HEK293 (cell line): ENCODE measurements at regions not wholly inside any gene's neighbourhood (a gene's known extent, or its start where the extent isn't known, plus 50 kb on each side); places are given as distances from the start of the nearest gene placed in this dataset.

Source experiments
- CTCF ChIA-PET: fragments of 350-600 bp; formaldehyde crosslinking; extraction: SDS; loops from one replicate; lab custom pipeline; 2021; ENCODE audit warnings: antibody characterized with exemption; lab: Yijun Ruan, JAX
- POLR2A ChIA-PET: fragments of 300-600 bp; formaldehyde crosslinking; extraction: SDS; loops from one replicate; lab custom pipeline; 2020; ENCODE audit warnings: antibody characterized with exemption, inconsistent platforms; lab: Yijun Ruan, JAX
- H3K27ac ChIP-seq: fragments of 200-500 bp; sonication (Bioruptor generic); 2 replicates; pipeline ENCODE4 v1.5.1; 2014; ENCODE audit warnings: low read depth, low read length, control low read depth, inconsistent platforms; ENCODE audit errors: extremely low read depth
- H3K36me3 ChIP-seq, 2 experiments: fragments of 200-500 bp in 1 of 2; sonication (Bioruptor generic) in 1 of 2; 1 replicate in 1 of 2; 2 replicates in 1 of 2; pipeline ENCODE4 v1.5.1; 2014 to 2017; ENCODE audit warnings: inconsistent platforms in 2 of 2, low read length in 2 of 2; ENCODE audit not compliant: control insufficient read depth in 2 of 2, insufficient read depth in 1 of 2
- H3K4me1 ChIP-seq: fragments of 200-500 bp; sonication (Bioruptor generic); 2 replicates; pipeline ENCODE4 v1.5.1; 2014; ENCODE audit warnings: mild to moderate bottlenecking, low read length, inconsistent platforms; ENCODE audit not compliant: control insufficient read depth, insufficient read depth
- H3K4me3 ChIP-seq: 2 replicates; pipeline ENCODE4 v1.5.1; 2011; ENCODE audit warnings: low read depth, mild to moderate bottlenecking, control low read depth, low read length, moderate library complexity
- H3K9me3 ChIP-seq: fragments of 200-500 bp; sonication (Bioruptor generic); 2 replicates; pipeline ENCODE4 v1.5.1; 2014; ENCODE audit warnings: low read depth, low read length, inconsistent platforms; ENCODE audit not compliant: control insufficient read depth, insufficient read depth
- SALL2 ChIP-seq: fragments of 450-650 bp; formaldehyde crosslinking; IDR thresholded peaks from 2 replicates; pipeline ENCODE4 v1.5.0; 2017; ENCODE audit warnings: missing biosample characterization, mild to moderate bottlenecking, missing genetic modification characterization, borderline replicate concordance
- YY2 ChIP-seq: fragments of 450-650 bp; formaldehyde crosslinking; IDR thresholded peaks from 2 replicates; pipeline ENCODE4 v1.5.1; 2016; ENCODE audit warnings: missing biosample characterization, missing genetic modification characterization
- ZEB2 ChIP-seq: fragments of 450-650 bp; formaldehyde crosslinking; IDR thresholded peaks from 2 replicates; pipeline ENCODE4 v1.5.1; 2016; ENCODE audit warnings: missing biosample characterization, missing genetic modification characterization
- ZFHX2 ChIP-seq: fragments of 450-650 bp; formaldehyde crosslinking; conservative IDR thresholded peaks from 2 replicates; pipeline ENCODE4 v1.5.1; 2016; ENCODE audit warnings: missing biosample characterization, missing genetic modification characterization
- ZNF114 ChIP-seq: fragments of 450-650 bp; formaldehyde crosslinking; IDR thresholded peaks from 2 replicates; pipeline ENCODE4 v1.5.0; 2017; ENCODE audit warnings: missing biosample characterization, missing genetic modification characterization
- ZNF132 ChIP-seq: fragments of 450-650 bp; formaldehyde crosslinking; IDR thresholded peaks from 2 replicates; pipeline ENCODE4 v1.5.1; 2017; ENCODE audit warnings: missing biosample characterization, missing genetic modification characterization, borderline replicate concordance
- ZNF146 ChIP-seq: fragments of 450-650 bp; formaldehyde crosslinking; IDR thresholded peaks from 2 replicates; pipeline ENCODE4 v1.5.1; 2016; ENCODE audit warnings: missing biosample characterization, missing genetic modification characterization
- ZNF175 ChIP-seq: fragments of 450-650 bp; formaldehyde crosslinking; IDR thresholded peaks from 2 replicates; pipeline ENCODE4 v1.5.1; 2016; ENCODE audit warnings: missing biosample characterization, missing genetic modification characterization
- ZNF2 ChIP-seq: fragments of 450-650 bp; formaldehyde crosslinking; IDR thresholded peaks from 2 replicates; pipeline ENCODE4 v1.5.1; 2016; ENCODE audit warnings: missing biosample characterization, missing genetic modification characterization
- ZNF223 ChIP-seq: fragments of 450-650 bp; formaldehyde crosslinking; IDR thresholded peaks from 2 replicates; pipeline ENCODE4 v1.5.1; 2016; ENCODE audit warnings: missing biosample characterization, missing genetic modification characterization
- ZNF266 ChIP-seq: fragments of 450-650 bp; formaldehyde crosslinking; IDR thresholded peaks from 2 replicates; pipeline ENCODE4 v1.5.1; 2016; ENCODE audit warnings: missing biosample characterization, missing genetic modification characterization, low read depth
- ZNF324 ChIP-seq: fragments of 450-650 bp; formaldehyde crosslinking; IDR thresholded peaks from 2 replicates; pipeline ENCODE4 v1.5.1; 2016; ENCODE audit warnings: missing biosample characterization, missing genetic modification characterization
- ZNF433 ChIP-seq: fragments of 450-650 bp; formaldehyde crosslinking; IDR thresholded peaks from 2 replicates; pipeline ENCODE4 v1.5.1; 2016; ENCODE audit warnings: missing biosample characterization, missing genetic modification characterization, low read depth
- ZNF473 ChIP-seq: fragments of 450-650 bp; formaldehyde crosslinking; IDR thresholded peaks from 2 replicates; pipeline ENCODE4 v1.5.1; 2017; ENCODE audit warnings: missing biosample characterization, missing genetic modification characterization
- ZNF629 ChIP-seq: fragments of 450-650 bp; formaldehyde crosslinking; IDR thresholded peaks from 2 replicates; pipeline ENCODE4 v1.5.1; 2017; ENCODE audit warnings: missing biosample characterization, missing genetic modification characterization
- ZNF707 ChIP-seq: fragments of 450-650 bp; formaldehyde crosslinking; IDR thresholded peaks from 2 replicates; pipeline ENCODE4 v1.5.1; 2016; ENCODE audit warnings: missing biosample characterization, missing genetic modification characterization
- TF ChIP-seq, protein P1 (sequence below): fragments of 450-650 bp; formaldehyde crosslinking; IDR thresholded peaks from 2 replicates; pipeline ENCODE4 v1.5.1; 2016; ENCODE audit warnings: missing biosample characterization, missing genetic modification characterization
- TF ChIP-seq, protein P2 (sequence below): fragments of 450-650 bp; formaldehyde crosslinking; optimal IDR thresholded peaks from 2 replicates; pipeline ENCODE3; 2016; ENCODE audit warnings: missing biosample characterization, mild to moderate bottlenecking, missing genetic modification characterization
- TF ChIP-seq, protein P3 (sequence below): fragments of 450-650 bp; formaldehyde crosslinking; IDR thresholded peaks from 2 replicates; pipeline ENCODE4 v1.5.1; 2016; ENCODE audit warnings: missing biosample characterization, missing genetic modification characterization
- TF ChIP-seq, protein P4 (sequence below): fragments of 450-650 bp; formaldehyde crosslinking; IDR thresholded peaks from 2 replicates; pipeline ENCODE4 v1.5.1; 2016; ENCODE audit warnings: missing biosample characterization, missing genetic modification characterization

DNA sequence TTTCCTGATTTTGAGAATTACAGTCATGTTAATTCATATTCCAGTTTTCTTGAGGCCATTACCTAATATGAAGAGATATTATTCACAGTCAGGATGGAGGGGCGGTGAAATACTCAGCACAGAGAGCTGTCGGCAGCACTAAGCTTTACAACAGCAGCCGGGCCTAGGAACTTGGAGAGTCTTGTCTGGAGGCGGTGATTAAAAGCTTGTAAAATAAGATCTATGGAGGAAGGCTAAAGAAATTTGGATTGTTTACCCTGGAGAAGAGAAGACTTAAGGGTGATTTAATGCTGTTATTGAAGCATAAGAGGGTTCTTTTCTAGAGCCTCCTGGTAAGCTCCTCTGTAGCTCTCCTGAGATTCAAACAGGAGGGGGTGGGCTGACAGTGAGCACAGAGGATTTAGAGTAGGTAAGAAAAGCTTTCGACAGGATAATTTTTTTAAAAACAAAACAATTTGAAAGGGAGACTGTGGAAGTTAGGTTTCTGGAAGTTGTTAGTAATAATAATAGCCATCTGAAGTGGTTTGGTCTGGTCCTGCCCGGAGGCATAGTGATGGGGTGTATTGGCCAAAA lies 406.3 kb upstream of the ADAMTSL1 start (continued):
- TF ChIP-seq, protein P1, sequence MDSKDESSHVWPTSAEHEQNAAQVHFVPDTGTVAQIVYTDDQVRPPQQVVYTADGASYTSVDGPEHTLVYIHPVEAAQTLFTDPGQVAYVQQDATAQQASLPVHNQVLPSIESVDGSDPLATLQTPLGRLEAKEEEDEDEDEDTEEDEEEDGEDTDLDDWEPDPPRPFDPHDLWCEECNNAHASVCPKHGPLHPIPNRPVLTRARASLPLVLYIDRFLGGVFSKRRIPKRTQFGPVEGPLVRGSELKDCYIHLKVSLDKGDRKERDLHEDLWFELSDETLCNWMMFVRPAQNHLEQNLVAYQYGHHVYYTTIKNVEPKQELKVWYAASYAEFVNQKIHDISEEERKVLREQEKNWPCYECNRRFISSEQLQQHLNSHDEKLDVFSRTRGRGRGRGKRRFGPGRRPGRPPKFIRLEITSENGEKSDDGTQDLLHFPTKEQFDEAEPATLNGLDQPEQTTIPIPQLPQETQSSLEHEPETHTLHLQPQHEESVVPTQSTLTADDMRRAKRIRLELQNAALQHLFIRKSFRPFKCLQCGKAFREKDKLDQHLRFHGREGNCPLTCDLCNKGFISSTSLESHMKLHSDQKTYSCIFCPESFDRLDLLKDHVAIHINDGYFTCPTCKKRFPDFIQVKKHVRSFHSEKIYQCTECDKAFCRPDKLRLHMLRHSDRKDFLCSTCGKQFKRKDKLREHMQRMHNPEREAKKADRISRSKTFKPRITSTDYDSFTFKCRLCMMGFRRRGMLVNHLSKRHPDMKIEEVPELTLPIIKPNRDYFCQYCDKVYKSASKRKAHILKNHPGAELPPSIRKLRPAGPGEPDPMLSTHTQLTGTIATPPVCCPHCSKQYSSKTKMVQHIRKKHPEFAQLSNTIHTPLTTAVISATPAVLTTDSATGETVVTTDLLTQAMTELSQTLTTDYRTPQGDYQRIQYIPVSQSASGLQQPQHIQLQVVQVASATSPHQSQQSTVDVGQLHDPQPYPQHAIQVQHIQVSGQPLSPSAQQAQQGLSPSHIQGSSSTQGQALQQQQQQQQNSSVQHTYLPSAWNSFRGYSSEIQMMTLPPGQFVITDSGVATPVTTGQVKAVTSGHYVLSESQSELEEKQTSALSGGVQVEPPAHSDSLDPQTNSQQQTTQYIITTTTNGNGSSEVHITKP, result peak; percentile 41
- 0 out of 2 replicates have a peak, but pooled peaks have one; percentile 15 for TF ChIP-seq ZFHX2 (tag by site-specific recombination)

DNA sequence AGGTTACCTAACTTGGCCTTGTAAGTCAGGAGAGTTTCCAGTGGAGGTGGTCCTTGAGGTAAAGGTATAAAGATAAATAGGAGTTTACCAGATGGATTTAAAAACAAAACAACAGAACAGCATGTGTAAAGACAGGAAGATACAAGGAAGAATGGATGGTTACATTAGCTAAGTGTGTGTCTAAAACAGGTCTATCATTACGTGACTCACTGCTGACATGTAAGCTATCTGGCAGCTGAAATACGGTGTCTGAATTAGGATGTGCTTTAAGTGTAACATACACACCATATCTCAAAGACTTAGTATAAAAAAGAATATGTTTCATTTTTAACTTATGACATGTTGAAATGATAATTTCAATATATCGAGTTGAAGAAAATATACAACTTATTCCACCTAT lies 405.1 kb upstream of the ADAMTSL1 start:
- H3K4me3 ChIP-seq, result no peak overlapping the region
- H3K9me3 ChIP-seq, result no peaks in the 10 kb centered on the region
- TF ChIP-seq SALL2 (tag by site-specific recombination) (no peak), ZNF175 (tag by site-specific recombination) (no peak), ZNF114 (no peak), ZNF473 (tag by site-specific recombination) (no peak), YY2 (no peak), ZNF132 (no peak), ZNF266 (tag by site-specific recombination) (no peak), ZNF707 (no peak), ZNF324 (tag by site-specific recombination) (no peak), ZEB2 (tag by site-specific recombination) (no peak), ZNF223 (tag by site-specific recombination) (no peak), ZNF2 (tag by site-specific recombination) (no peak), ZFHX2 (tag by site-specific recombination) (no peak), ZNF433 (tag by site-specific recombination) (no peak), ZNF629 (tag by site-specific recombination) (no peak), ZNF146 (no peak)
- TF ChIP-seq, protein P2, sequence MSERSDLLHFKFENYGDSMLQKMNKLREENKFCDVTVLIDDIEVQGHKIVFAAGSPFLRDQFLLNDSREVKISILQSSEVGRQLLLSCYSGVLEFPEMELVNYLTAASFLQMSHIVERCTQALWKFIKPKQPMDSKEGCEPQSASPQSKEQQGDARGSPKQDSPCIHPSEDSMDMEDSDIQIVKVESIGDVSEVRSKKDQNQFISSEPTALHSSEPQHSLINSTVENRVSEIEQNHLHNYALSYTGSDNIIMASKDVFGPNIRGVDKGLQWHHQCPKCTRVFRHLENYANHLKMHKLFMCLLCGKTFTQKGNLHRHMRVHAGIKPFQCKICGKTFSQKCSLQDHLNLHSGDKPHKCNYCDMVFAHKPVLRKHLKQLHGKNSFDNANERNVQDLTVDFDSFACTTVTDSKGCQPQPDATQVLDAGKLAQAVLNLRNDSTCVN (tag by site-specific recombination), result no peak
- TF ChIP-seq, protein P3, sequence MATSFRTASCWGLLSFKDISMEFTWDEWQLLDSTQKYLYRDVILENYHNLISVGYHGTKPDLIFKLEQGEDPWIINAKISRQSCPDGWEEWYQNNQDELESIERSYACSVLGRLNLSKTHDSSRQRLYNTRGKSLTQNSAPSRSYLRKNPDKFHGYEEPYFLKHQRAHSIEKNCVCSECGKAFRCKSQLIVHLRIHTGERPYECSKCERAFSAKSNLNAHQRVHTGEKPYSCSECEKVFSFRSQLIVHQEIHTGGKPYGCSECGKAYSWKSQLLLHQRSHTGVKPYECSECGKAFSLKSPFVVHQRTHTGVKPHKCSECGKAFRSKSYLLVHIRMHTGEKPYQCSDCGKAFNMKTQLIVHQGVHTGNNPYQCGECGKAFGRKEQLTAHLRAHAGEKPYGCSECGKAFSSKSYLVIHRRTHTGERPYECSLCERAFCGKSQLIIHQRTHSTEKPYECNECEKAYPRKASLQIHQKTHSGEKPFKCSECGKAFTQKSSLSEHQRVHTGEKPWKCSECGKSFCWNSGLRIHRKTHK (tag by site-specific recombination), result no peak
- TF ChIP-seq, protein P4, sequence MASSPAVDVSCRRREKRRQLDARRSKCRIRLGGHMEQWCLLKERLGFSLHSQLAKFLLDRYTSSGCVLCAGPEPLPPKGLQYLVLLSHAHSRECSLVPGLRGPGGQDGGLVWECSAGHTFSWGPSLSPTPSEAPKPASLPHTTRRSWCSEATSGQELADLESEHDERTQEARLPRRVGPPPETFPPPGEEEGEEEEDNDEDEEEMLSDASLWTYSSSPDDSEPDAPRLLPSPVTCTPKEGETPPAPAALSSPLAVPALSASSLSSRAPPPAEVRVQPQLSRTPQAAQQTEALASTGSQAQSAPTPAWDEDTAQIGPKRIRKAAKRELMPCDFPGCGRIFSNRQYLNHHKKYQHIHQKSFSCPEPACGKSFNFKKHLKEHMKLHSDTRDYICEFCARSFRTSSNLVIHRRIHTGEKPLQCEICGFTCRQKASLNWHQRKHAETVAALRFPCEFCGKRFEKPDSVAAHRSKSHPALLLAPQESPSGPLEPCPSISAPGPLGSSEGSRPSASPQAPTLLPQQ, result no peak
- H3K36me3 ChIP-seq, result no peaks in the 10 kb centered on the region
- H3K27ac ChIP-seq, result no peak overlapping the region
- H3K4me1 ChIP-seq, result no peaks in the 10 kb centered on the region
- CTCF ChIA-PET, result interaction anchor here (0.8 to 1.3 kb wide), 2 partner anchors 9 to 23 kb away, joined by 3 read pairs; no protein-coding TSS in a partner anchor
- POLR2A ChIA-PET, result no interaction called here
